ENCODE measurements at regions not wholly inside any gene's neighbourhood (a gene's known extent, or its start where the extent isn't known, plus 50 kb on each side); places are given as distances from the start of the nearest gene placed in this dataset.

DNA sequence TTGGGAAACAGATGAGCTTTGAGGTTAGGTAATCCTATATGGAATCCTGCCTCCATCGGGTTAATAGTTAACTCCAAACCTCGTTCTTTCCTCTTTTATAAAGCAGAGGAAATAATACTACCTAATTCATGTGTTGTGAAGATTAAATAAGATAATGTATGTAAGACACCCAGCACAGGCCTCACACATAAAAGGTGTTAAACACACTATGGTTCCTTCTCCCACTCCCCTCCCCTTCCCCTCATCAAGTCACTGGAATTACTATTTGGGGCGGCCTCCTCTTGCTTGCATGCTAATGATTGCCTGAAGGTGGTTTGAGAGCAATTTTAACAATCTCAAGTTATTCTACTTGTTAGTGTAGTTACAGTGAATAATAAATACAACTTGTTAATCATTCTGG, 404.4 kb upstream of the RASGEF1B start:
- TF ChIP-seq, protein P1, sequence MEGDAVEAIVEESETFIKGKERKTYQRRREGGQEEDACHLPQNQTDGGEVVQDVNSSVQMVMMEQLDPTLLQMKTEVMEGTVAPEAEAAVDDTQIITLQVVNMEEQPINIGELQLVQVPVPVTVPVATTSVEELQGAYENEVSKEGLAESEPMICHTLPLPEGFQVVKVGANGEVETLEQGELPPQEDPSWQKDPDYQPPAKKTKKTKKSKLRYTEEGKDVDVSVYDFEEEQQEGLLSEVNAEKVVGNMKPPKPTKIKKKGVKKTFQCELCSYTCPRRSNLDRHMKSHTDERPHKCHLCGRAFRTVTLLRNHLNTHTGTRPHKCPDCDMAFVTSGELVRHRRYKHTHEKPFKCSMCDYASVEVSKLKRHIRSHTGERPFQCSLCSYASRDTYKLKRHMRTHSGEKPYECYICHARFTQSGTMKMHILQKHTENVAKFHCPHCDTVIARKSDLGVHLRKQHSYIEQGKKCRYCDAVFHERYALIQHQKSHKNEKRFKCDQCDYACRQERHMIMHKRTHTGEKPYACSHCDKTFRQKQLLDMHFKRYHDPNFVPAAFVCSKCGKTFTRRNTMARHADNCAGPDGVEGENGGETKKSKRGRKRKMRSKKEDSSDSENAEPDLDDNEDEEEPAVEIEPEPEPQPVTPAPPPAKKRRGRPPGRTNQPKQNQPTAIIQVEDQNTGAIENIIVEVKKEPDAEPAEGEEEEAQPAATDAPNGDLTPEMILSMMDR (IDR thresholded peaks at IDR 0.05; ENCODE audit: poor library complexity, severe bottlenecking), result no peak
- TF ChIP-seq POLR2AphosphoS5 (IDR thresholded peaks at IDR 0.05) (no peak), EP300 (conservative IDR thresholded peaks at IDR 0.05; ENCODE audit: poor library complexity, severe bottlenecking) (no peak), TAF1 (IDR thresholded peaks at IDR 0.05; ENCODE audit: low read depth) (no peak), SMC3 (conservative IDR thresholded peaks at IDR 0.05; ENCODE audit: poor library complexity) (no peak)
- TF ChIP-seq, protein P2, sequence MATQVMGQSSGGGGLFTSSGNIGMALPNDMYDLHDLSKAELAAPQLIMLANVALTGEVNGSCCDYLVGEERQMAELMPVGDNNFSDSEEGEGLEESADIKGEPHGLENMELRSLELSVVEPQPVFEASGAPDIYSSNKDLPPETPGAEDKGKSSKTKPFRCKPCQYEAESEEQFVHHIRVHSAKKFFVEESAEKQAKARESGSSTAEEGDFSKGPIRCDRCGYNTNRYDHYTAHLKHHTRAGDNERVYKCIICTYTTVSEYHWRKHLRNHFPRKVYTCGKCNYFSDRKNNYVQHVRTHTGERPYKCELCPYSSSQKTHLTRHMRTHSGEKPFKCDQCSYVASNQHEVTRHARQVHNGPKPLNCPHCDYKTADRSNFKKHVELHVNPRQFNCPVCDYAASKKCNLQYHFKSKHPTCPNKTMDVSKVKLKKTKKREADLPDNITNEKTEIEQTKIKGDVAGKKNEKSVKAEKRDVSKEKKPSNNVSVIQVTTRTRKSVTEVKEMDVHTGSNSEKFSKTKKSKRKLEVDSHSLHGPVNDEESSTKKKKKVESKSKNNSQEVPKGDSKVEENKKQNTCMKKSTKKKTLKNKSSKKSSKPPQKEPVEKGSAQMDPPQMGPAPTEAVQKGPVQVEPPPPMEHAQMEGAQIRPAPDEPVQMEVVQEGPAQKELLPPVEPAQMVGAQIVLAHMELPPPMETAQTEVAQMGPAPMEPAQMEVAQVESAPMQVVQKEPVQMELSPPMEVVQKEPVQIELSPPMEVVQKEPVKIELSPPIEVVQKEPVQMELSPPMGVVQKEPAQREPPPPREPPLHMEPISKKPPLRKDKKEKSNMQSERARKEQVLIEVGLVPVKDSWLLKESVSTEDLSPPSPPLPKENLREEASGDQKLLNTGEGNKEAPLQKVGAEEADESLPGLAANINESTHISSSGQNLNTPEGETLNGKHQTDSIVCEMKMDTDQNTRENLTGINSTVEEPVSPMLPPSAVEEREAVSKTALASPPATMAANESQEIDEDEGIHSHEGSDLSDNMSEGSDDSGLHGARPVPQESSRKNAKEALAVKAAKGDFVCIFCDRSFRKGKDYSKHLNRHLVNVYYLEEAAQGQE (IDR thresholded peaks at IDR 0.05; ENCODE audit: borderline replicate concordance), result no peak
